ENCODE measurements at regions not wholly inside any gene's neighbourhood (a gene's known extent, or its start where the extent isn't known, plus 50 kb on each side); places are given as distances from the start of the nearest gene placed in this dataset.
"Not testable (repeated sequence)": the region's sequence is repeated elsewhere in the genome, so short reads cannot be mapped to it uniquely, and the experiment has no call there.

GRCh38 chr11:71748965-71749620 is 83.9 kb upstream of the DEFB108B start:
- DNase-seq; H3K36me3 Mint-ChIP-seq (ENCODE audit: low read depth); H3K4me1 Mint-ChIP-seq; H3K9me3 Mint-ChIP-seq; H3K4me3 Mint-ChIP-seq; intact Hi-C loops (cut with micrococcal nuclease); H3K27ac Mint-ChIP-seq: not testable (repeated sequence)
- peaks cover 30% of the 10 kb centered on the region for H3K27me3 Mint-ChIP-seq

- H3K27ac Mint-ChIP-seq; H3K36me3 Mint-ChIP-seq (ENCODE audit: low read depth); DNase-seq; intact Hi-C loops (cut with micrococcal nuclease); H3K9me3 Mint-ChIP-seq; H3K4me3 Mint-ChIP-seq; H3K4me1 Mint-ChIP-seq: not testable (repeated sequence)
- peaks cover 27% of the 10 kb centered on the region for H3K27me3 Mint-ChIP-seq
Measured at GRCh38 chr11:71750908-71751307, 82.1 kb upstream of the DEFB108B start.

- peaks cover 24% of the 10 kb centered on the region for H3K27me3 Mint-ChIP-seq
- H3K4me3 Mint-ChIP-seq; intact Hi-C loops (cut with micrococcal nuclease); H3K4me1 Mint-ChIP-seq; H3K9me3 Mint-ChIP-seq; H3K36me3 Mint-ChIP-seq (ENCODE audit: low read depth); H3K27ac Mint-ChIP-seq; DNase-seq: not testable (repeated sequence)
Measured at GRCh38 chr11:71764695-71765491, 68.1 kb upstream of the DEFB108B start.

GRCh38 chr11:71767016-71767415 is 66.0 kb upstream of the DEFB108B start:
- H3K4me3 Mint-ChIP-seq; DNase-seq; H3K27ac Mint-ChIP-seq; H3K4me1 Mint-ChIP-seq; intact Hi-C loops (cut with micrococcal nuclease); H3K9me3 Mint-ChIP-seq; H3K36me3 Mint-ChIP-seq (ENCODE audit: low read depth): not testable (repeated sequence)
- H3K27me3 Mint-ChIP-seq: peaks cover 24% of the 10 kb centered on the region

- H3K4me1 Mint-ChIP-seq; H3K9me3 Mint-ChIP-seq; H3K27me3 Mint-ChIP-seq; H3K27ac Mint-ChIP-seq; DNase-seq; H3K4me3 Mint-ChIP-seq; H3K36me3 Mint-ChIP-seq (ENCODE audit: low read depth); intact Hi-C loops (cut with micrococcal nuclease): not testable (repeated sequence)
Measured at GRCh38 chr11:71772193-71772592, 60.8 kb upstream of the DEFB108B start.

- Mint-ChIP-seq H3K4me3 (no peak overlapping the region), H3K9me3 (no peaks in the 10 kb centered on the region), H3K27me3 (no peaks in the 10 kb centered on the region), H3K4me1 (no peaks in the 10 kb centered on the region), H3K27ac (no peak overlapping the region), H3K36me3 (ENCODE audit: low read depth) (no peaks in the 10 kb centered on the region)
- no peak for DNase-seq
- intact Hi-C loops (cut with micrococcal nuclease): no loop called here
Measured at GRCh38 chr11:71774603-71775222, 58.3 kb upstream of the DEFB108B start.

GRCh38 chr11:71780116-71780515 is 52.9 kb upstream of the DEFB108B start:
- H3K4me3 Mint-ChIP-seq; DNase-seq; H3K27ac Mint-ChIP-seq; H3K36me3 Mint-ChIP-seq (ENCODE audit: low read depth); H3K4me1 Mint-ChIP-seq; H3K9me3 Mint-ChIP-seq: not testable (repeated sequence)
- intact Hi-C loops (cut with micrococcal nuclease): loop anchor here (10.0 kb wide), 1 partner anchor 335 kb away; the partner anchor contains the start of gene DHCR7
- peaks cover 17% of the 10 kb centered on the region for H3K27me3 Mint-ChIP-seq

GRCh38 chr11:71780771-71781170 is 52.2 kb upstream of the DEFB108B start:
- not testable (repeated sequence) for H3K27ac Mint-ChIP-seq; H3K4me1 Mint-ChIP-seq; H3K36me3 Mint-ChIP-seq (ENCODE audit: low read depth); H3K9me3 Mint-ChIP-seq; DNase-seq; H3K4me3 Mint-ChIP-seq
- peaks cover 17% of the 10 kb centered on the region for H3K27me3 Mint-ChIP-seq
- intact Hi-C loops (cut with micrococcal nuclease): loop anchor here (10.0 kb wide), 1 partner anchor 336 kb away; the partner anchor contains the start of gene DHCR7

GRCh38 chr11:71781491-71781890 is 51.5 kb upstream of the DEFB108B start:
- not testable (repeated sequence) for H3K27ac Mint-ChIP-seq; DNase-seq; H3K4me3 Mint-ChIP-seq; H3K4me1 Mint-ChIP-seq; H3K9me3 Mint-ChIP-seq; H3K36me3 Mint-ChIP-seq (ENCODE audit: low read depth)
- intact Hi-C loops (cut with micrococcal nuclease): loop anchor here (10.0 kb wide), 1 partner anchor 337 kb away; the partner anchor contains the start of gene DHCR7
- peaks cover 17% of the 10 kb centered on the region for H3K27me3 Mint-ChIP-seq

- H3K36me3 Mint-ChIP-seq (ENCODE audit: low read depth); H3K9me3 Mint-ChIP-seq; H3K4me1 Mint-ChIP-seq; H3K4me3 Mint-ChIP-seq; H3K27ac Mint-ChIP-seq; DNase-seq: not testable (repeated sequence)
- intact Hi-C loops (cut with micrococcal nuclease): loop anchor here (10.0 kb wide), 1 partner anchor 338 kb away; the partner anchor contains the start of gene DHCR7
- H3K27me3 Mint-ChIP-seq: peaks cover 17% of the 10 kb centered on the region
Measured at GRCh38 chr11:71782229-71782861, 50.7 kb upstream of the DEFB108B start.

GRCh38 chr11:71783191-71783590 is 49.8 kb upstream of the DEFB108B start:
- DNase-seq: not testable (repeated sequence)

More at GRCh38 chr11:71783191-71783590, 49.8 kb upstream of the DEFB108B start:
- H3K4me3 Mint-ChIP-seq; H3K4me1 Mint-ChIP-seq; H3K9me3 Mint-ChIP-seq; H3K27ac Mint-ChIP-seq; H3K36me3 Mint-ChIP-seq (ENCODE audit: low read depth): not testable (repeated sequence)
- intact Hi-C loops (cut with micrococcal nuclease): loop anchor here (10.0 kb wide), 1 partner anchor 338 kb away; the partner anchor contains the start of gene DHCR7
- peaks cover 17% of the 10 kb centered on the region for H3K27me3 Mint-ChIP-seq

All from activated CD4-positive, alpha-beta T cell treated with anti-CD3 and anti-CD28 coated beads, Interleukin-2, amount 10 ng/mL, durations not matched to agents 24 days and 14 days (primary cell).